B cell (primary cell): ENCODE measurements at regions not wholly inside any gene's neighbourhood (a gene's known extent, or its start where the extent isn't known, plus 50 kb on each side); places are given as distances from the start of the nearest gene placed in this dataset.

Source experiments
- ATAC-seq: fragments of 200-7000 bp; cut with Tn5 transposase; one replicate; pipeline ENCODE4 v1.10.0; 2021; ENCODE audit warnings: low read depth, mild to moderate bottlenecking, moderate number of reproducible peaks, moderate library complexity
- CTCF ChIA-PET: fragments of 350-600 bp; sonication (Branson Sonifier 250); formaldehyde crosslinking; loops from one replicate; lab custom pipeline; 2021; ENCODE audit warnings: antibody characterized with exemption, inconsistent platforms; lab: Charles Lee
- POLR2A ChIA-PET: fragments of 350-600 bp; sonication (Branson Sonifier 250); formaldehyde crosslinking; loops from one replicate; lab custom pipeline; 2021; ENCODE audit warnings: antibody characterized with exemption; lab: Charles Lee
- DNase-seq: peaks from one replicate; pipeline ENCODE4 v3.0.0; 2013
- H2AFZ ChIP-seq: 2 replicates; pipeline ENCODE4 v1.6.1; 2012; ENCODE audit warnings: mild to moderate bottlenecking, low read depth, low read length; ENCODE audit not compliant: insufficient read depth, poor library complexity, severe bottlenecking
- H3K27ac ChIP-seq, 2 donors: 1 replicate in 1 of 2; 2 replicates in 1 of 2; pipeline ENCODE4 v1.5.1; 2012 to 2013; ENCODE audit warnings: low read length in 2 of 2, mild to moderate bottlenecking in 2 of 2, moderate library complexity in 1 of 2
- H3K27me3 ChIP-seq, 4 experiments: fragments of 200-600 bp in 1 of 4; sonication (generic) in 1 of 4; replicated peaks in 1 of 4; 1 replicate in 2 of 4; 2 replicates in 2 of 4; pipeline versions ENCODE4 v1.6.1 to v1.7.0; 2013 to 2016; ENCODE audit warnings: low read length in 3 of 4, mild to moderate bottlenecking in 2 of 4, mixed read lengths in 1 of 4, moderate library complexity in 1 of 4; ENCODE audit not compliant: insufficient read depth in 4 of 4, control insufficient read depth in 3 of 4; ENCODE audit errors: control extremely low read depth in 1 of 4
- H3K36me3 ChIP-seq, 2 experiments: replicated peaks in 1 of 2; 1 replicate in 1 of 2; 2 replicates in 1 of 2; pipeline versions ENCODE4 v1.6.1 to v1.7.1; 2013; ENCODE audit warnings: low read length in 1 of 2; ENCODE audit not compliant: insufficient read depth in 2 of 2, control insufficient read depth in 1 of 2; ENCODE audit errors: control extremely low read depth in 1 of 2, extremely low read depth in 1 of 2
- H3K4me1 ChIP-seq, 2 donors: fragments of 200-600 bp in 1 of 2; sonication (generic) in 1 of 2; 1 replicate in 1 of 2; 2 replicates in 1 of 2; pipeline versions ENCODE4 v1.5.1 to v1.6.1; 2013 to 2017; ENCODE audit warnings: low read length in 2 of 2; ENCODE audit not compliant: control insufficient read depth in 2 of 2, insufficient read depth in 2 of 2
- H3K4me2 ChIP-seq: replicated peaks from 2 replicates; pipeline ENCODE3; 2012; ENCODE audit warnings: mild to moderate bottlenecking, low read depth, low read length; ENCODE audit not compliant: poor library complexity, severe bottlenecking
- H3K4me3 ChIP-seq, 5 experiments: fragments of 200-600 bp in 1 of 5; sonication (generic) in 1 of 5; 1 replicate in 3 of 5; 2 replicates in 2 of 5; pipeline versions ENCODE4 v1.5.1 to v1.7.0; 2011 to 2016; ENCODE audit warnings: low read length in 4 of 5, mild to moderate bottlenecking in 4 of 5, low read depth in 2 of 5, control low read depth in 1 of 5, moderate library complexity in 1 of 5; ENCODE audit not compliant: insufficient read depth in 1 of 5; ENCODE audit errors: control extremely low read depth in 1 of 5, extremely low read depth in 1 of 5
- H3K79me2 ChIP-seq: fragments of 200-600 bp; sonication (generic); one replicate; pipeline ENCODE4 v1.6.0; 2016; ENCODE audit warnings: low read length; ENCODE audit not compliant: control insufficient read depth, insufficient read depth
- H3K9ac ChIP-seq: fragments of 200-600 bp; sonication (generic); 2 replicates; pipeline ENCODE4 v1.6.1; 2017; ENCODE audit warnings: mild to moderate bottlenecking, low read length, moderate library complexity
- H3K9me3 ChIP-seq, 3 donors: one replicate each; pipeline versions ENCODE4 v1.6.1 to v1.7.1; 2013; ENCODE audit warnings: low read length in 2 of 3; ENCODE audit not compliant: control insufficient read depth in 2 of 3, insufficient read depth in 1 of 3; ENCODE audit errors: control extremely low read depth in 1 of 3
- H4K20me1 ChIP-seq: 2 replicates; pipeline ENCODE4 v1.6.0; 2012; ENCODE audit warnings: mild to moderate bottlenecking, low read length; ENCODE audit not compliant: insufficient read depth, control insufficient read depth, poor library complexity, severe bottlenecking
- H3K27ac Mint-ChIP-seq: one replicate; pipeline ENCODE4 v1.8.0; 2021; ENCODE audit warnings: mixed read lengths
- H3K27me3 Mint-ChIP-seq: one replicate; pipeline ENCODE4 v1.8.0; 2021; ENCODE audit warnings: mixed read lengths
- H3K4me1 Mint-ChIP-seq: one replicate; pipeline ENCODE4 v1.8.0; 2021; ENCODE audit warnings: mixed read lengths
- H3K4me3 Mint-ChIP-seq: one replicate; pipeline ENCODE4 v1.8.0; 2021; ENCODE audit warnings: mixed read lengths
- H3K9me3 Mint-ChIP-seq: one replicate; pipeline ENCODE4 v1.8.0; 2022; ENCODE audit warnings: mixed read lengths; ENCODE audit not compliant: insufficient read depth
- EZH2 ChIP-seq: IDR thresholded peaks from 2 replicates; pipeline ENCODE4 v1.6.1; 2012; ENCODE audit warnings: borderline replicate concordance, low read depth, mild to moderate bottlenecking, moderate library complexity, low read length; ENCODE audit not compliant: insufficient read depth, poor library complexity, severe bottlenecking
- WGBS: methylation state at CpG from one replicate; pipeline ENCODE4 v1.1.5; 2013; ENCODE audit warnings: missing lambda C conversion rate; ENCODE audit not compliant: insufficient coverage; 5-methylcytosine and 5-hydroxymethylcytosine counted together
- intact Hi-C: fragments of 100-400 bp; cut with micrococcal nuclease; formaldehyde crosslinking; loops from one replicate; pipeline ENCODE4 v1.10.0; 2022
- TF ChIP-seq, protein P1 (sequence below): fragments of 200-600 bp; IDR thresholded peaks from one replicate; pipeline ENCODE4 v1.8.0; 2022; ENCODE audit warnings: antibody characterized with exemption, mild to moderate bottlenecking

DNA sequence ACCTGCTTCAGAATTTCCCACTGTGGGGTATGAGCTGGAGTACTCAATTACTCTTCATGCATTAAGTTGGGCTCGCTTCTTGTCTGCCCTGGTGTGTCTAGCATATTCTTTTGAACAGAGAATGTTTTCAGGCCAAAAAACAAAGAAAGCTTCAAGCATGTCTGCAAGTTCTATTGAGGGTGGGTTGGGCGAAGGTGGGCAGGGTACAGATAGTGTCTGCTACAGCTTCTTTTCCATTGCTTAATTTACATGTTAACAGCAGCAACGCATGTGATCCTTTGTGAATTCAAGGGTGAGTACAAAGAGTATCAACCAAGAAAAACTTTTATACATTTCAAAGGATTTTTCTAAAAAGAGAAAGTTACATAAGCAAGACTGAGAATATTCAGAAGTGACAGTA lies 406.5 kb downstream of the IRS2 start:
- H2AFZ ChIP-seq: no peak overlapping the region
- POLR2A ChIA-PET: no interaction called here

DNA sequence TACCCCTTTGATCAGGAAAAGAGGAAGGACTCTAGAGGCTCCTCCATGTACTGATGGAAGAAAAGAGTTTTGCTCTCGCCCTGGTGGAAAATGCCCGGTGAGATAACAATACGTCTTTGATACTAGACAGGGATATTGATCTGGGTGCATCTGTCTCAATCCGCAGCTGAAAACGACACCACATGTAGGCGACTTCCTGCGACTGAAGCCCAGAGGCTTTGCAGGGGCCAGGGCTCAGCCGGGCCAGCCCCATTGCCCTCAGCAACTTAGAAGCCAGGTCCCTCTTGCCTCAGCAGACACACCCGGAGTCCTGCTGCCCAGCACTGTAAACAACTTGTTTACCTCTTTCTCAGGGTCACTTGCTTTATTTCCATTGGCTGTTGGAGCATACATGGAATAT lies 409.4 kb downstream of the IRS2 start:
- intact Hi-C loops: no loop called here
- no peak overlapping the region for H3K9ac ChIP-seq
- H3K9me3 ChIP-seq: no peaks in the 10 kb centered on the region
- no peaks in the 10 kb centered on the region for H3K9me3 Mint-ChIP-seq
- H3K36me3 ChIP-seq: no peaks in the 10 kb centered on the region
- H3K4me2 ChIP-seq: no peak overlapping the region
- 89% methylated on average over 9 of the region's 9 CpGs for WGBS
- TF ChIP-seq, protein P1, sequence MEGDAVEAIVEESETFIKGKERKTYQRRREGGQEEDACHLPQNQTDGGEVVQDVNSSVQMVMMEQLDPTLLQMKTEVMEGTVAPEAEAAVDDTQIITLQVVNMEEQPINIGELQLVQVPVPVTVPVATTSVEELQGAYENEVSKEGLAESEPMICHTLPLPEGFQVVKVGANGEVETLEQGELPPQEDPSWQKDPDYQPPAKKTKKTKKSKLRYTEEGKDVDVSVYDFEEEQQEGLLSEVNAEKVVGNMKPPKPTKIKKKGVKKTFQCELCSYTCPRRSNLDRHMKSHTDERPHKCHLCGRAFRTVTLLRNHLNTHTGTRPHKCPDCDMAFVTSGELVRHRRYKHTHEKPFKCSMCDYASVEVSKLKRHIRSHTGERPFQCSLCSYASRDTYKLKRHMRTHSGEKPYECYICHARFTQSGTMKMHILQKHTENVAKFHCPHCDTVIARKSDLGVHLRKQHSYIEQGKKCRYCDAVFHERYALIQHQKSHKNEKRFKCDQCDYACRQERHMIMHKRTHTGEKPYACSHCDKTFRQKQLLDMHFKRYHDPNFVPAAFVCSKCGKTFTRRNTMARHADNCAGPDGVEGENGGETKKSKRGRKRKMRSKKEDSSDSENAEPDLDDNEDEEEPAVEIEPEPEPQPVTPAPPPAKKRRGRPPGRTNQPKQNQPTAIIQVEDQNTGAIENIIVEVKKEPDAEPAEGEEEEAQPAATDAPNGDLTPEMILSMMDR: no peak
- no peak for TF ChIP-seq EZH2
- no peak for DNase-seq
- ChIA-PET POLR2A (no interaction called here), CTCF (no interaction called here)
- no peaks in the 10 kb centered on the region for H4K20me1 ChIP-seq
- H3K27me3 ChIP-seq: no peaks in the 10 kb centered on the region
- no peaks in the 10 kb centered on the region for H3K4me1 Mint-ChIP-seq
- no peak overlapping the region for H3K4me3 Mint-ChIP-seq
- H3K27me3 Mint-ChIP-seq: peaks cover 4% of the 10 kb centered on the region
- no peaks in the 10 kb centered on the region for H3K79me2 ChIP-seq
- no peak overlapping the region for H2AFZ ChIP-seq
- no peaks in the 10 kb centered on the region for H3K4me1 ChIP-seq
- no peak overlapping the region for H3K27ac Mint-ChIP-seq
- no peak overlapping the region for H3K4me3 ChIP-seq
- no peak overlapping the region for H3K27ac ChIP-seq
- no peak for ATAC-seq

More for the DNA sequence above, 406.5 kb downstream of the IRS2 start:
- no peak overlapping the region for H3K4me2 ChIP-seq
- no peaks in the 10 kb centered on the region for H3K9me3 ChIP-seq
- H3K4me3 ChIP-seq: no peak overlapping the region
- DNase-seq (no peak), ATAC-seq (no peak)
- intact Hi-C loops: no loop called here
- Mint-ChIP-seq H3K4me1 (no peaks in the 10 kb centered on the region), H3K9me3 (no peaks in the 10 kb centered on the region), H3K27me3 (peaks cover 4% of the 10 kb centered on the region), H3K27ac (no peak overlapping the region), H3K4me3 (no peak overlapping the region)
- H4K20me1 ChIP-seq: no peaks in the 10 kb centered on the region
- no peak overlapping the region for H3K9ac ChIP-seq
- H3K4me1 ChIP-seq: no peaks in the 10 kb centered on the region
- H3K79me2 ChIP-seq: no peaks in the 10 kb centered on the region
- no peak overlapping the region for H3K27ac ChIP-seq
- WGBS: 71% methylated on average over 1 of the region's 3 CpGs
- CTCF ChIA-PET: no interaction called here
- H3K27me3 ChIP-seq: no peaks in the 10 kb centered on the region
- TF ChIP-seq, protein P1: no peak
- TF ChIP-seq EZH2: no peak
- no peaks in the 10 kb centered on the region for H3K36me3 ChIP-seq
